ENCODE measurements at regions not wholly inside any gene's neighbourhood (a gene's known extent, or its start where the extent isn't known, plus 50 kb on each side); places are given as distances from the start of the nearest gene placed in this dataset.

- TF ChIP-seq CTCF (conservative IDR thresholded peaks at IDR 0.05; ENCODE audit: low read depth, low read length) (no peak), EZH2phosphoT487 (IDR thresholded peaks at IDR 0.05; ENCODE audit: borderline replicate concordance, low read length) (no peak)
Observed at GRCh38 chr15:75136758-75137157, 64.9 kb upstream of the C15orf39 start.
